ENCODE measurements at regions not wholly inside any gene's neighbourhood (a gene's known extent, or its start where the extent isn't known, plus 50 kb on each side); places are given as distances from the start of the nearest gene placed in this dataset.

GRCh38 chr16:65289022-65289421 lies 167.2 kb upstream of the CDH11 start:
- no peak overlapping the region for H3K4me3 ChIP-seq (ENCODE audit: control insufficient read depth, low read depth, low read length)
- TF ChIP-seq, protein P1, sequence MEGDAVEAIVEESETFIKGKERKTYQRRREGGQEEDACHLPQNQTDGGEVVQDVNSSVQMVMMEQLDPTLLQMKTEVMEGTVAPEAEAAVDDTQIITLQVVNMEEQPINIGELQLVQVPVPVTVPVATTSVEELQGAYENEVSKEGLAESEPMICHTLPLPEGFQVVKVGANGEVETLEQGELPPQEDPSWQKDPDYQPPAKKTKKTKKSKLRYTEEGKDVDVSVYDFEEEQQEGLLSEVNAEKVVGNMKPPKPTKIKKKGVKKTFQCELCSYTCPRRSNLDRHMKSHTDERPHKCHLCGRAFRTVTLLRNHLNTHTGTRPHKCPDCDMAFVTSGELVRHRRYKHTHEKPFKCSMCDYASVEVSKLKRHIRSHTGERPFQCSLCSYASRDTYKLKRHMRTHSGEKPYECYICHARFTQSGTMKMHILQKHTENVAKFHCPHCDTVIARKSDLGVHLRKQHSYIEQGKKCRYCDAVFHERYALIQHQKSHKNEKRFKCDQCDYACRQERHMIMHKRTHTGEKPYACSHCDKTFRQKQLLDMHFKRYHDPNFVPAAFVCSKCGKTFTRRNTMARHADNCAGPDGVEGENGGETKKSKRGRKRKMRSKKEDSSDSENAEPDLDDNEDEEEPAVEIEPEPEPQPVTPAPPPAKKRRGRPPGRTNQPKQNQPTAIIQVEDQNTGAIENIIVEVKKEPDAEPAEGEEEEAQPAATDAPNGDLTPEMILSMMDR (IDR thresholded peaks at IDR 0.05; ENCODE audit: control insufficient read depth, insufficient read depth, low read depth, low read length, missing control alignments) = no peak
- no peak for DNase-seq (ENCODE audit: low read depth)

GRCh38 chr16:65287307-65287706 lies 165.4 kb upstream of the CDH11 start:
- no peak overlapping the region for H3K4me3 ChIP-seq (ENCODE audit: control insufficient read depth, low read depth, low read length)
- DNase-seq (ENCODE audit: low read depth) = no peak
- TF ChIP-seq, protein P1 (IDR thresholded peaks at IDR 0.05; ENCODE audit: control insufficient read depth, insufficient read depth, low read depth, low read length, missing control alignments) = no peak

DNA sequence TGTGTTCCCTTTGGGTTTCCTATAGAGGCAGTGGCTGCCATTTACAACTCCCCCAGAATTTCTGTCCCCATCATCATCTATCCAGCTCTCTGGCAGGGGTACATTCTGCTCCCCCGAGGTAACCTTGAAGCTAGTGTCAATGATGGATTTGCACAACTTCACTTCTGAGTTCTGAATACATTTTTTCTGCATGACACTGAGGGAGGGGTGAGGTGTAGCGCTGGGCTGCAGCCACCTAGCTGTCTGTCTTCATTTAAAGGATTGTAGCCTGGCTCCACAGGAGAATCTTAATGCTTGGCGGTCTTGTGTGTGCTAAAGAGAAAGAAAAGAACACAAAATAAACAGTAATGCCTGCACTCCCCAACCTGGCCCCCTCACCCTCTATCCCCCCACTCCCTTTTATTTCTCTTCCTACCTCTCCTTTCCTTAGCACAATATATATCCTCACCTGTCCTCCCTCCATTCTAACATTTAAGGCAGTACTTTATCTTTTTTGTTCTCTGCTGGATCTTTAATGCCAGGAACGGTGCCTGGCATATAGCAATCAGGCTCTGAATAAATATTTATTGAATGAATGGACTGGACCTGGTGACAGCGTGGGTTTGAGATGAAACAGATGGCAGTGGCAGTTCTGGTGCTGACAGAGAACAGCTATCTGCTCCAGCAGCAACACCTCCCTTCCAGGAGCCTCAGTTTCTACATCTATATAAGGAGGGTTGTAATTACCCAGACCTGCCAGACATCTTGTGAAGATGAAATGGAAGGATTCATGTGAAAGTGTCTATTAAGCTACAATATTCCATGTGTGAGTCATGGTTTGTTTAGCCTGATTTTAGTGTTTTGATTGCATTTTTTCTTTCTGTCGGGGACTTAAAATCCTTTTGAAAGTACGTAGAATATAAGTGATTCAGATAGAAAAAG lies 163.5 kb upstream of the CDH11 start:
- H3K4me3 ChIP-seq (ENCODE audit: control insufficient read depth, low read depth, low read length) = no peak overlapping the region
- TF ChIP-seq, protein P1 (IDR thresholded peaks at IDR 0.05; ENCODE audit: control insufficient read depth, insufficient read depth, low read depth, low read length, missing control alignments) = no peak
- no peak for DNase-seq (ENCODE audit: low read depth)

DNA sequence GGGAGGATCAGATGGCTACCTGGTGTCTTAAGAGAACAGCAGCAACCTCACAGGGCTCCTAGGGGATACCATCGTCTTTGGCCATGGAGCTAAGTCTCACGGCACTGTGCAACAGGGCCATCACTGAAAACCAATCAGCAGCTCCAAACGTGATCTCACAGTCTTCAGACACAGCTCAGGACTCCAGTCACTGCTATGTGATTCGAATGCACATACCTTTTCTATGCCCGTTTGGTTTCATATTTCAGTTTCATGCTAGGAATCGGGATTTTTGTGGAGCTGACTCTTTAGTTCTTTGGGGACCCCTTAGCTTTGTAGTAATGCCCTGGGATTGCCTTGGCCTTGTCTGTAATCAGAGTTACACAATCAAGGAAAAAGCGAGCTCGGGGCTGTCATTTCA lies 162.8 kb upstream of the CDH11 start:
- TF ChIP-seq, protein P1 (IDR thresholded peaks at IDR 0.05; ENCODE audit: control insufficient read depth, insufficient read depth, low read depth, low read length, missing control alignments) = no peak
- no peak overlapping the region for H3K4me3 ChIP-seq (ENCODE audit: control insufficient read depth, low read depth, low read length)
- DNase-seq (ENCODE audit: low read depth) = no peak

DNA sequence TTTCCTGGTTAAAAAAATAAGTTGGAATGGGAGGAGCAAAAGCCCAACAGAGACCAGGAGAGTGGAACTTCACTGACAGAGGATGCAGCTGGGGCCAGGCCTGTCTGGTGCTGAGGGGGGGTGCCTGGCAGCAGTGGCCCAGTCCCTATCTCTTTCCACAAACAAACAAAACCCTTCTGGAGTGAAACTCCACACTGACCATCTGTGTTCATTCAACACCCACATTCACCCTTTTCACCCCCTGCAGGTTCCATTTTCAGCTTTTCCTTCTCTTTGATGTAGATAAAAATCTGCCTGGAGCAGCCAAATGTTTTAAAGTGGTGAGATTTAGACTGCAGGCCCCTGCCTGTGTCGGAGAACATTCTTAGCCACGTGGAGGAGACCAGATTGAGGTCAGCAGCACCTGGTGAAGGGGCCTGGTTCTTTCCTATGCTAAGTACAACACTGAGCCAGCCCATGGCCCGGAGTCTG lies 161.4 kb upstream of the CDH11 start:
- no peak for DNase-seq (ENCODE audit: low read depth)
- TF ChIP-seq, protein P1 (IDR thresholded peaks at IDR 0.05; ENCODE audit: control insufficient read depth, insufficient read depth, low read depth, low read length, missing control alignments) = no peak
- no peak overlapping the region for H3K4me3 ChIP-seq (ENCODE audit: control insufficient read depth, low read depth, low read length)

- DNase-seq (ENCODE audit: low read depth) = no peak
- H3K4me3 ChIP-seq (ENCODE audit: control insufficient read depth, low read depth, low read length) = no peak overlapping the region
- TF ChIP-seq, protein P1 (IDR thresholded peaks at IDR 0.05; ENCODE audit: control insufficient read depth, insufficient read depth, low read depth, low read length, missing control alignments) = no peak
Observed at GRCh38 chr16:65281586-65281985, 159.7 kb upstream of the CDH11 start.

All from AG09309 (cell line).